Tibial artery (tissue), 4 donors: ENCODE measurements at regions not wholly inside any gene's neighbourhood (a gene's known extent, or its start where the extent isn't known, plus 50 kb on each side); places are given as distances from the start of the nearest gene placed in this dataset.
A peak's percentile ranks its signal among the peaks of the same experiment; 100 is the strongest.

ENCODE experiments used
- DNase-seq, 2 donors: peaks; one replicate each; pipeline ENCODE4 v3.0.0-alpha.2; 2019
- H3K27ac ChIP-seq, 2 donors: fragments of 200-600 bp; sonication (generic) in 1 of 2; 1 replicate in 1 of 2; 2 replicates in 1 of 2; pipeline ENCODE4 v1.5.1; 2018 to 2019; ENCODE audit warnings: mild to moderate bottlenecking in 1 of 2
- H3K27me3 ChIP-seq, 2 donors: fragments of 200-600 bp; sonication (generic) in 1 of 2; one replicate each; pipeline versions ENCODE4 v1.5.1 to v1.6.0; 2016 to 2019
- H3K36me3 ChIP-seq, 3 donors: fragments of 200-600 bp; sonication (generic) in 2 of 3; one replicate each; pipeline ENCODE4 v1.5.1; 2016 to 2019; ENCODE audit warnings: mild to moderate bottlenecking in 2 of 3
- H3K4me1 ChIP-seq, 4 donors: fragments of 200-600 bp; sonication (generic) in 2 of 4; 1 replicate in 3 of 4; 2 replicates in 1 of 4; pipeline ENCODE4 v1.5.1; 2016 to 2019
- H3K4me3 ChIP-seq, 2 donors: fragments of 200-600 bp; sonication (generic) in 1 of 2; 1 replicate in 1 of 2; 2 replicates in 1 of 2; pipeline ENCODE4 v1.5.1; 2018 to 2019; ENCODE audit warnings: mild to moderate bottlenecking in 2 of 2
- H3K9me3 ChIP-seq, 3 donors: fragments of 200-600 bp; sonication (generic) in 1 of 3; one replicate each; pipeline ENCODE4 v1.5.1; 2016 to 2019
- intact Hi-C: fragments of 100-400 bp; cut with DNase I; formaldehyde crosslinking; loops from one replicate; pipeline ENCODE4 v1.15.0; 2023; ENCODE audit warnings: low total_unique reads
- TF ChIP-seq, protein P1 (sequence below), 2 experiments: fragments of 200-600 bp in 1 of 2; fragments of 450-650 bp in 1 of 2; IDR thresholded peaks; one replicate each; pipeline ENCODE4 v1.5.1; 2017 to 2019; ENCODE audit warnings: antibody characterized with exemption in 2 of 2, mild to moderate bottlenecking in 1 of 2, moderate library complexity in 1 of 2

DNA sequence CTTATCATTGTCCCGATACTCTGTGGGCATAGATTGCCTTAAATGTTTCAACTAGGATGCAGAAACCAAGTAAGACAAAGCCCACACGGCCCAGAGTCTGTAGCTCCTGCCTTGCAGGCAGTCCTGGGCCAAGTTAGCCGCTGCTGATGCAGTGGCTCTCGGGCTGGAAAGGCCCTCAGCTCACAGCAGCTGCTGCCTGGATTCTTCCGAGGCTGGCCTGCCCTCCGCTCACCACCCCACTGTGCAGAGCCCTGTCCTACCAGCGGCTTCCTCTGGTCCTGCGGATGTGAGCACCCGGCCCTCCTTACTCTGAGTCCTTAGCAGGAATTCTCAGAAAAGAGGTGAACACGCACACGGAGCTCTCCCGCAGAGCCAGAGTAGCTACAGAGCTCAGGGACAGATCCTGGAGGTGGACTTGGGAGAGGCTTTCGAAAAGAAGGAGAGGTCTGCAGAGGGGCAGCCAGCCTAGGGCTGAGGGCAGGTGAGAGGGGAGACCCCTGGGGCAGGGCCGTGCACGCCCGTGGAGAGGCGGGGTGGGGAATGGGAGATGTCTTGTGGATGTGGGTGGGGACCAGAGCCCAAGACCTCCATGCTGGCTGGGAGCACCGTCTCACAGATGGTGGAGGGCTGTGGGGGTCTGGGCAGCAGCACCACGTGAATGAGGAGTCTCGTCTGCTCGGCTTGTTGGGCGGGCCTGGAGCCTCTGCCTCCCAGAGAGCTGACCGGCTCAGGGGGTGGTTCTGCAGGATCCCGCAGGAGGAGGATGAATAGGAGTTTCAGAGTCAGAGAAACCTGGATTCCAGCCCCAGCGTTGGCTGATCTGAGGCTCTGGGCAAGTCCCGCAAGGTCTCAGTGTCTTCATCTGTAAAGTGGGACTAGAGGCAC, 117.4 kb upstream of the B3GAT1 start:
- peak; percentile 2 to 53 for DNase-seq
- H3K4me3 ChIP-seq, result no peak overlapping the region
- TF ChIP-seq, protein P1, sequence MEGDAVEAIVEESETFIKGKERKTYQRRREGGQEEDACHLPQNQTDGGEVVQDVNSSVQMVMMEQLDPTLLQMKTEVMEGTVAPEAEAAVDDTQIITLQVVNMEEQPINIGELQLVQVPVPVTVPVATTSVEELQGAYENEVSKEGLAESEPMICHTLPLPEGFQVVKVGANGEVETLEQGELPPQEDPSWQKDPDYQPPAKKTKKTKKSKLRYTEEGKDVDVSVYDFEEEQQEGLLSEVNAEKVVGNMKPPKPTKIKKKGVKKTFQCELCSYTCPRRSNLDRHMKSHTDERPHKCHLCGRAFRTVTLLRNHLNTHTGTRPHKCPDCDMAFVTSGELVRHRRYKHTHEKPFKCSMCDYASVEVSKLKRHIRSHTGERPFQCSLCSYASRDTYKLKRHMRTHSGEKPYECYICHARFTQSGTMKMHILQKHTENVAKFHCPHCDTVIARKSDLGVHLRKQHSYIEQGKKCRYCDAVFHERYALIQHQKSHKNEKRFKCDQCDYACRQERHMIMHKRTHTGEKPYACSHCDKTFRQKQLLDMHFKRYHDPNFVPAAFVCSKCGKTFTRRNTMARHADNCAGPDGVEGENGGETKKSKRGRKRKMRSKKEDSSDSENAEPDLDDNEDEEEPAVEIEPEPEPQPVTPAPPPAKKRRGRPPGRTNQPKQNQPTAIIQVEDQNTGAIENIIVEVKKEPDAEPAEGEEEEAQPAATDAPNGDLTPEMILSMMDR (IDR thresholded peaks at IDR 0.05), result no peak
- no peaks in the 10 kb centered on the region for H3K36me3 ChIP-seq
- H3K9me3 ChIP-seq, result no peaks in the 10 kb centered on the region
- no peaks in the 10 kb centered on the region for H3K4me1 ChIP-seq
- H3K27ac ChIP-seq, result no peak overlapping the region
- intact Hi-C loops, result no loop called here
- peaks cover 0 to 25% of the 10 kb centered on the region in 2 donors for H3K27me3 ChIP-seq

DNA sequence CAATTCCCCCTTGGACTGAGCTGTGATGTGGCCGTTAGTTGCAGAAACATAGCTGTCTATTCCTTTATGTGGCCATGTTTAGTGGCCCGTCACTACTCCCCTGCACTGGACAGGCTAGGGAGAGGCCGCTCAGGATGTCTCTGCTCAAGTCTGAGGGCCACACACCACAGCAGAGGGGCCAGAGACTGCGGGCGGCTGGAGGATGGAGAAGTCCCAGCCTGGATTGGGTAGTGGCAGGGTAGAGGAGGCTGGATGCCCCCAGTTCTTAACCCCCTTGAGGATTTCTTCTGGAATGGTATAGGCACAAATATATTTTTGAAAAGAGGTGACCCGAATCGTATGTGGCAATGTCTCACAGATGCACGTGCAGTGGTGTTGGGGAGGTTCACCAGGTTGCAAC, 116.4 kb upstream of the B3GAT1 start:
- Histone ChIP-seq H3K36me3 (no peaks in the 10 kb centered on the region), H3K27me3 (peaks cover 0 to 25% of the 10 kb centered on the region in 2 donors), H3K4me1 (no peaks in the 10 kb centered on the region), H3K9me3 (no peaks in the 10 kb centered on the region), H3K4me3 (no peak overlapping the region), H3K27ac (no peak overlapping the region)
- TF ChIP-seq, protein P1 (IDR thresholded peaks at IDR 0.05), result no peak
- intact Hi-C loops, result no loop called here
- peak; percentile 9 to 21 for DNase-seq

DNA sequence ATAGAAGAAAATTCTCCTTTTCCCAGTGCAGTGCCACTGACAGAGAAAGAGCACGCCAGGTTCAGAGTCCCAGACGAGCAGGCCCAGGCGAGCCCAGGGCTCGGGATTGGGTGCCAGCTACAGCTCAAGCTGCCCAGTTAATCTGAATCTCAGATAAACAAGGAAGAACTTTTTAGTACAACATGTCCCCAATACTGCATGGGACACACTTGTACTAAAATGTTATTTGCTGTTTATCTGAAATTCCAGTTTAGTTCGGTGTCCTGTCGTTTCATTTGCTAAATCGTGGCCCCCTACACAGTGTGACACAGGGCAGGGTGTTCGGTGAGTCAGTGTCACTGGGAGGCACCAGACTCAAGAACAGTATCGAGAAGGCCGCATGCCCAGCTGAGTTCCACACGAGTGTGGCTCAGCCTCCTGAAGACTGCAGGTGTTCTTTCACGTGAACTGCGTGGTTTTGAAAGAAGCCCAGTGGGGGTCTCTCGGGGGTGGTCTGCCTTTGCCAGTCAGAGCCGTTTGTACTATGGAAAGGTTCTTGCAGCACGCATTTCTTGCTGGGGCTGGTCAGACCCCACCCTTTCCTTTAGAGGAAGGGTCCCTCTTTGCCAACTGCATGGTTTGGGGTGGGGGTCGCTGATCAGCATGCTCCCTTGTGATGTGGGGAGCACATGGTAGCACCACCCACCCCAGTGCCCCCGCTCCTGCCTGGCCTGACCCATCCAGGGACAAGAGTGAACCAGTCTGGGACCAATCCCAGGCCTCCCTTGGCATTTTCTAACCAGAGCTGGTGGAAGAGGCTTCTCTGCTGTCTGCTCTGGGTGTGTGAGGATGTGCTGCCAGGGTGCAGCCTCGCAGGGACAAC, 115.6 kb upstream of the B3GAT1 start:
- intact Hi-C loops, result no loop called here
- H3K27ac ChIP-seq, result no peak overlapping the region
- peaks cover 0 to 19% of the 10 kb centered on the region in 2 donors for H3K27me3 ChIP-seq
- H3K4me1 ChIP-seq, result no peaks in the 10 kb centered on the region
- no peak overlapping the region for H3K4me3 ChIP-seq
- peak; percentile 8 to 51 for DNase-seq
- no peaks in the 10 kb centered on the region for H3K36me3 ChIP-seq
- no peaks in the 10 kb centered on the region for H3K9me3 ChIP-seq
- TF ChIP-seq, protein P1 (IDR thresholded peaks at IDR 0.05), result no peak

DNA sequence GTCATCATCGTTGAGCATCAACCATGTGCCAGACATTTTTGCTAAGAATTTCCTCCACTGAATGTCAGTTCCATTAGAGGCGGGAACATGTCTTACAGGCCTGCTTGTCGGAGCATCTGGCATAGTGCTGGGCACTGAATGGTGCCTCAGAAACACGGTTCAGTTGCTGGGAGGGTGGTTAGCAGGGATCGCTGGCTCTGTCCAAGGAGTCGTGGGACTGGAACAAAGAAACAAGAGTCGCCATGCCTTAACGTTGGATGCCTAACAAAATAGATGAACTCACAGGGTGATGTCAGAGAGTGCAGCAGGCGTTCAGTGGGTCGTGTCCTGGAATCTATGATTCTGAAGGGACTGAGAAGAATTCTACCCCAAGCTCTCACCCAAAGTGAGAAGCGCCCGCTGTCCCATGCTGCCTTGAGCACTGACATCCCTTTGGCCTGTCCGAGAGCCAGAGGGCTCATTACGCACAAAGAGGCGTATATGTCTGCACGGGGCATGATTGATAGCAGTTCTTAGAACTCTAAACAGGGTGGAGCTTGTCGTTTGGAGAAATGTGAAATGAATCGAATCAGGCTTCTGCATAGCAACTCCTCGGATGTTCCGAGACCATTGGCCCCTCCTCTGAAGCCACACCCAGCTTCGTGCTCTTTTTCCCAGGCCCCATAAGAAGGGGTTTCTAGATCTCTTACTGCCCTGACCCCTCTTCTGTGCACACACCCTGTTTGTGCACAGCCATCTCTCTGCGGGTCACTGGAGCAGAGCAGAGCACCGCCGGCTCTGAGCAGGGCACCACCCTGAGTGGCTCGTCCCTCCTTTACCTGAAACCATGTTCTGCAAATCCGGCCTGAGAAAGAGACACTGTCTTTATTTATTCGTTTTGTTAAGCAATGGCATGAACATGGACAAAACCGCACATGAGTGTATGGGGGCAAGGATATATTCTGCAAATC, 113.1 kb upstream of the B3GAT1 start:
- TF ChIP-seq, protein P1 (IDR thresholded peaks at IDR 0.05), result no peak
- Histone ChIP-seq H3K27ac (no peak overlapping the region), H3K36me3 (no peaks in the 10 kb centered on the region), H3K27me3 (peaks cover 0 to 25% of the 10 kb centered on the region in 2 donors), H3K4me3 (no peak overlapping the region), H3K9me3 (no peaks in the 10 kb centered on the region), H3K4me1 (no peaks in the 10 kb centered on the region)
- intact Hi-C loops, result no loop called here
- DNase-seq, result peak in 1 of 2 donors; percentile 48

DNA sequence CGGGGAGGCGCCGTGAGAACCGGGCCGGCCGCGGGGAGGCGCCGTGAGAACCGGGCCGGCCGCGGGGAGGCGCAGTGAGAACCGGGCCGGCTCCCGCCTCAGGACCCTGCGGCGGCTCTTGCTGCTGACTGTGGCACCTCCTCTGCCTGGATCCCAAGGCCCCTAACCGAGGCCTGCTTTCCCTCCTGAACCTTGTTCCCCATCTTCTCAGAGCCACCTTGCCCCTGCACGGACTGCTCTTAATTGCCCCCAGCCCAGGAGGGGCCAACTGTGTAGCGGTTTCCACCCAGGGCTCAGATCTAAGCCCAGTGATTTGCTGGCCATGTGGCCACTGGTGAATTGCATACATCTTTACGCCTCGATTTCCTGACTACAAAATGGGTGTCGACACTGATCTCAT, 112.2 kb upstream of the B3GAT1 start:
- TF ChIP-seq, protein P1 (IDR thresholded peaks at IDR 0.05), result no peak
- intact Hi-C loops, result no loop called here
- DNase-seq, result peak in 1 of 2 donors; percentile 38
- no peak overlapping the region for H3K27ac ChIP-seq
- H3K4me3 ChIP-seq, result no peak overlapping the region
- no peaks in the 10 kb centered on the region for H3K9me3 ChIP-seq
- peaks cover 0 to 26% of the 10 kb centered on the region in 2 donors for H3K27me3 ChIP-seq
- no peaks in the 10 kb centered on the region for H3K36me3 ChIP-seq
- no peaks in the 10 kb centered on the region for H3K4me1 ChIP-seq
